K562 (cell line): ENCODE measurements at regions not wholly inside any gene's neighbourhood (a gene's known extent, or its start where the extent isn't known, plus 50 kb on each side); places are given as distances from the start of the nearest gene placed in this dataset.

Source experiments
- E2F5 ChIP-seq: sonication (generic); formaldehyde crosslinking; IDR thresholded peaks from 2 replicates; pipeline ENCODE4 v1.8.0; 2022; ENCODE audit warnings: mild to moderate bottlenecking, missing genetic modification reagents
- E2F6 ChIP-seq, 2 experiments: IDR thresholded peaks; 2 replicates each; pipeline ENCODE4 v1.6.1; 2011; ENCODE audit warnings: borderline replicate concordance in 1 of 2, control low read depth in 1 of 2, low read depth in 1 of 2, low read length in 1 of 2, mild to moderate bottlenecking in 1 of 2, mixed read lengths in 1 of 2, moderate library complexity in 1 of 2; ENCODE audit not compliant: insufficient read depth in 1 of 2, insufficient read length in 1 of 2, poor library complexity in 1 of 2, severe bottlenecking in 1 of 2; ENCODE audit errors: extremely low read depth in 1 of 2
- ELK1 ChIP-seq: sonication (generic); formaldehyde crosslinking; IDR thresholded peaks from 2 replicates; pipeline ENCODE4 v1.8.1; 2022; ENCODE audit warnings: missing genetic modification reagents
- JUN ChIP-seq, 2 experiments: sonication (generic) in 1 of 2; formaldehyde crosslinking in 1 of 2; IDR thresholded peaks; 2 replicates each; pipeline versions ENCODE4 v1.6.1 to v1.8.0; 2012 to 2022; ENCODE audit warnings: borderline replicate concordance in 2 of 2, mild to moderate bottlenecking in 2 of 2, improper control_type of control experiment in 1 of 2, low read depth in 1 of 2, low read length in 1 of 2, missing genetic modification reagents in 1 of 2
- RFX5 ChIP-seq: IDR thresholded peaks from 2 replicates; pipeline ENCODE4 v1.6.1; 2011; ENCODE audit warnings: low read depth, mild to moderate bottlenecking, improper control_type of control experiment, low read length
- SMARCC2 ChIP-seq: fragments of 450-650 bp; IDR thresholded peaks from 2 replicates; pipeline ENCODE4 v1.6.1; 2017; ENCODE audit warnings: antibody characterized with exemption, moderate library complexity, mild to moderate bottlenecking, low read depth

- TF ChIP-seq E2F6 (IDR thresholded peaks at IDR 0.05; ENCODE audit: borderline replicate concordance in 1 of 2, extremely low read depth in 1 of 2, insufficient read depth in 1 of 2, insufficient read length in 1 of 2, low read depth in 1 of 2, low read length in 1 of 2, poor library complexity in 1 of 2, severe bottlenecking in 1 of 2) (no peak), RFX5 (no peak), E2F5 (CRISPR knock-in tag) (no peak), ELK1 (CRISPR knock-in tag) (no peak), SMARCC2 (no peak), JUN (IDR thresholded peaks at IDR 0.05; ENCODE audit: borderline replicate concordance, low read depth, low read length) (no peak), JUN (CRISPR knock-in tag; IDR thresholded peaks at IDR 0.05; ENCODE audit: borderline replicate concordance) (no peak)
These were observed 371.4 kb downstream of the HDGFL1 start (continued) for GRCh38 chr6:22940581-22941290.
